Mesodermal cell (in vitro differentiated cells): ENCODE measurements at regions not wholly inside any gene's neighbourhood (a gene's known extent, or its start where the extent isn't known, plus 50 kb on each side); places are given as distances from the start of the nearest gene placed in this dataset.
"Not testable (repeated sequence)": the region's sequence is repeated elsewhere in the genome, so short reads cannot be mapped to it uniquely, and the experiment has no call there.

Experiments used
- H3K27ac ChIP-seq: 2 replicates; pipeline ENCODE4 v1.7.0; 2013; ENCODE audit warnings: mild to moderate bottlenecking, low read depth, low read length, moderate library complexity; ENCODE audit not compliant: severe bottlenecking
- H3K36me3 ChIP-seq: 2 replicates; pipeline ENCODE4 v1.7.1; 2013; ENCODE audit warnings: mild to moderate bottlenecking, low read length, moderate library complexity; ENCODE audit not compliant: control insufficient read depth, insufficient read depth
- H3K4me1 ChIP-seq: one replicate; pipeline ENCODE4 v1.7.1; 2013; ENCODE audit warnings: mild to moderate bottlenecking, low read length; ENCODE audit not compliant: insufficient read depth, control insufficient read depth, poor library complexity, severe bottlenecking
- H3K4me3 ChIP-seq: 2 replicates; pipeline ENCODE4 v1.7.0; 2013; ENCODE audit warnings: low read length, control low read depth, mild to moderate bottlenecking; ENCODE audit not compliant: insufficient read depth, poor library complexity, severe bottlenecking; ENCODE audit errors: extremely low read depth
- H3K9me3 ChIP-seq: 2 replicates; pipeline ENCODE4 v1.7.1; 2013; ENCODE audit warnings: mild to moderate bottlenecking, low read length, moderate library complexity; ENCODE audit not compliant: control insufficient read depth
- WGBS, 2 experiments: methylation state at CpG; one replicate each; pipeline ENCODE4 v1.1.5; 2013; ENCODE audit warnings: missing lambda C conversion rate in 2 of 2; ENCODE audit not compliant: insufficient coverage in 2 of 2; 5-methylcytosine and 5-hydroxymethylcytosine counted together

DNA sequence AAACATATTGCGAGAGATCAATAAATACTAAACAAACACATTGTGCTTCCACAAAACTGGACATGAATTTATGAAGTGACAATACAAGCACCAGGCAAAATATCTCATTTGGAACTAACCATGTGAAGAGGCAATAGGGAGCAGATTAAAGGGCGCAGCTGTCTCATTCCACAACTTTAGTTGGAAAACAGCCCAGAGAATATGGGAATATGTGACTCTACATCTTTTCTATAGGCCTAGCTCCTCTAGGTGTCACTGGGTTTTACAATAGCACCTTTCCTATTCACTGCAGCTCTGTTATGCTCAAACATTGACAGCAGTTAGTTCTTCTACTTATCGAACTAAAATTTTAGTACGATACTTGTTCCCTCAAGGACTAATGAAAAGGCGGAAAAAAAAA lies 866.3 kb upstream of the GBE1 start:
- Histone ChIP-seq H3K4me3 (no peak overlapping the region), H3K9me3 (no peaks in the 10 kb centered on the region), H3K36me3 (no peaks in the 10 kb centered on the region), H3K27ac (no peak overlapping the region), H3K4me1 (no peaks in the 10 kb centered on the region)
- 80% methylated on average over 1 of the region's 5 CpGs; no CpG with 5 or more reads in 1 of the 2 experiments for WGBS, 2 experiments

DNA sequence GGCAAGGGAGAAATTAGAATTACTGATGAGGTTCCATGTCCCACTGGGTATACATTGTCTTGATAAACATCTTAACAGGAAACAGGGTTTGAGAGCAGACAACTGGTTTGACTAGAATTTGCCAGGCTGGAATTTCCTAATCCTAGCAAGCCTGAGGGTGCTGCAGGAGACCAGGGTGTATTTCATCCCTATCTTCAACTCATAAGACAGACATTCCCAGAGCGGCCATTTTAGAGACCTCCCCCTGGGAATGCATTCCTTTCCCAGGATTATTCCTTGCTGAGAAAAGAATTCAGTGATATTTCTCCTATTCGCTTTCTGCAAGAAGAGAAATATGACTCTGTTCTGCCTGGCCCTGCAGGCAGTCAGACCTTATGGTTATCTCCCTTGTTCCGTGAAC lies 859.3 kb upstream of the GBE1 start:
- not testable (repeated sequence) for H3K27ac ChIP-seq, H3K9me3 ChIP-seq, H3K36me3 ChIP-seq, H3K4me3 ChIP-seq, H3K4me1 ChIP-seq
- 82 to 100% methylated on average over 2 of the region's 3 CpGs for WGBS, 2 experiments

DNA sequence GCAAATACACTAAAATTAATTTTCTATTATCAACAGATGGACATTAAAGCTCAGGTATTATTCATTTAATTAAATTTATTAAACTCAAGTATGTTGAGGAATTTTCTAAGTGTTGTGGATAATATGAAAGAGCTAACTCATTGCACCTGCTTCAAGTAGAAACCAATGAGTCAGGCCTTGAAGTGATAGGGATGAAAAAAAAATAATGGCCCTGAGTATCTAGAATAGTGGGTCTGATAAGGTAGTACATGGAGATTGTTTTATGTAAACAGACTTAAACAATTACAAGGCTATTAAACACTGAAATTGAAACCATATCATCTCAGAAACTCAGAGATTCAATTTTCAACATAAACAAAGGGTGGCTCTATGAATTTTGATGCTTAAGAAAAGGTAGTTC lies 857.1 kb upstream of the GBE1 start:
- Histone ChIP-seq H3K9me3 (no peaks in the 10 kb centered on the region), H3K27ac (no peak overlapping the region), H3K4me1 (no peaks in the 10 kb centered on the region), H3K36me3 (no peaks in the 10 kb centered on the region), H3K4me3 (no peak overlapping the region)

DNA sequence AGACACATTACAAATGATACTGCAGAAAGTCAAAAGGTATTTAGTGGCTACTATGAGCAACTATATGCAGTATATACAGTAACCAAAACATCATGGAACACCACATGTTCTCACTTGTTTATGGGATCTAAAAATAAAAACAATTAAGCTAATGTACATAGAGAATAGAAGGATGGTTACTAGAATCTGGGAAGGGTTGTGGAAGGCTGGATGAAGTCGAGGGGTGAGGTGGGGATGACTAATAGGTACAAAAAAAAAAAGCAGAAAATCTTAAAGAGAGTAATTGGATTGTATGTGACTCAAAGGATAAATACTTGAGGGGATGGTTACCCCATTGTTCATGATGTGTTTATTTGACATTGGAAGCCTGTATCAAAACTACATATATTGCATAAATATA lies 848.8 kb upstream of the GBE1 start:
- Histone ChIP-seq H3K9me3 (no peaks in the 10 kb centered on the region), H3K4me3 (no peak overlapping the region)
- 70 to 100% methylated on average over 1 of the region's 1 CpG for WGBS, 2 experiments

DNA sequence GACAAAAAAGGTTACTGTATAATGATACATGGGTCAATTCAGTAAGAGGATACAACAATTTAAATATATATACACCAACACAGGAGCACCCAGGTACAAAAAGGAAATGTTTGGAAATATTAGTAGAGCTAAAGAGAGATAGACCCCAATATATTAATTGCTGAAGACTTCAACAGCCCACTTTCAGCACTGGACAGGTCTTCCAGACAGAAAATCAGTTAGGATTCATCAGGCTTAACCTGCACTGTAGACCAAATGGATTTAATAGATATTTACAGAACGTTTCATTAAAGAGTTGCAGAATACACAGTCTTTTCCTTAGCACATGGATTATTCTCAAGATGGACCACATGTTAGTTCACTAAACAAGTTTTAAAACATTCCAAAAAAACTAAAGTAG lies 845.9 kb upstream of the GBE1 start:
- Histone ChIP-seq H3K27ac (no peak overlapping the region), H3K36me3 (no peaks in the 10 kb centered on the region), H3K4me1 (no peaks in the 10 kb centered on the region), H3K4me3 (no peak overlapping the region), H3K9me3 (no peaks in the 10 kb centered on the region)
- WGBS, 2 experiments, result 89% methylated on average over 1 of the region's 1 CpG; no CpG with 5 or more reads in 1 of the 2 experiments

More for the DNA sequence above, 848.8 kb upstream of the GBE1 start:
- Histone ChIP-seq H3K27ac (no peak overlapping the region), H3K36me3 (no peaks in the 10 kb centered on the region), H3K4me1 (no peaks in the 10 kb centered on the region)

DNA sequence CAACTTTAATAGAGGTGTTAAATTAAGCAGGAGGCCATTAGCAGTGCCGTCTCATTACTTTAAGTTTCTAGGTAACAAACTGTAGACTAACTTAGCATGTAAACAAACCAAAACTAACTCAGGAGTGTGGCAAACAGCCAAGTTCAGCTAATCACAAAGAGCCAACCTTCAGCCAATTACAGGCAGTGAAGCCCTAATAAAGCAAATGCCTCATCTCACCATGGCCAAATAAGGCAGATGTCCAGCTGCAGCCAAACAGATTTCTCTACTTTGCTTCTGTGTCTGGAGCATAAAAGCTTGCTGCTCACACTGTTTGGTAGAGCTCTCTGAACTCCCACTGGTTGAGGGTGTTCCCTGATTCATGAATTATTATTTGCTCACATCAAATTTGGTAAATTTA lies 835.4 kb upstream of the GBE1 start:
- WGBS, 2 experiments, result no CpG with 5 or more reads among the region's 1 CpG
- H3K27ac ChIP-seq, result no peak overlapping the region
- H3K9me3 ChIP-seq, result no peaks in the 10 kb centered on the region
- H3K36me3 ChIP-seq, result no peaks in the 10 kb centered on the region
- H3K4me1 ChIP-seq, result no peaks in the 10 kb centered on the region
- no peak overlapping the region for H3K4me3 ChIP-seq

DNA sequence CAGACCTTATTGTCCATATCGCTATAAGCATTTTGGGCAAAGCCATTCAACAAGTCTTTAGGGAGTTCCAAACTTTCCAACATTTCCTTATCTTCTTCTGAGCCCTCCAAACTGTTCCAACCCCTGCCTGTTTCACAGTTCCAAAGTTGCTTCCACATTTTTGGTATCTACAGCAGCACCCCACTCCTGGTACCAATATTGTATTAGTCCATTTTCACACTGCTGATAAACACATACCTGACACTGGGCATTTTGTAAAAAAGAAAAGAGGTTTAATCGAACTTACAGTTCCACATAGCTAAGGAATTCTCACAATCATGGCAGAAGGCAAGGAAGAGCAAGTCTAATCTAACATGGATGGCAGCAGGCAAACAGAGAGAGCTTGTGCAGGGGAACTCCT lies 834.1 kb upstream of the GBE1 start:
- Histone ChIP-seq H3K4me3 (no peak overlapping the region), H3K27ac (no peak overlapping the region), H3K36me3 (no peaks in the 10 kb centered on the region), H3K9me3 (no peaks in the 10 kb centered on the region), H3K4me1 (no peaks in the 10 kb centered on the region)
- WGBS, 2 experiments, result 62 to 83% methylated on average over 2 of the region's 2 CpGs

DNA sequence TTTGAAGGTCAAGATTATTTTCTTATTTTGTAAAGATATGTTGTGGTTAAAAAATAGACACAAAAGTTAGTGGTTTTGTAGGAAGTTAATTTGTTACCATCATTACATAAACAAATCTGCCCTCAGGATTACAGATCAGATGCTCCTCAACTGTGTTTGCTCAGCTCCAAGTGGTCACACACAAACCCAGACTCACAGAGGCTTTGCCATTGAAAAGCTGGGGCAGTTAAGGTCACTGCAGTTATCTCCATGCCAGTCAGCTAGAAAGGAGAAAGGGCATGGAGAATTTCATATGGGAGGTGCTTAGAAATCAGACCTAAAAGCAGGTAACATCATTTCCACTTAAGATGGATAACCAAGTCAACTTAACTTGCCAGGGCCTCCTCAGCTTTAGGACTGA lies 825.7 kb upstream of the GBE1 start:
- Histone ChIP-seq H3K9me3 (no peaks in the 10 kb centered on the region), H3K27ac (no peak overlapping the region), H3K4me3 (no peak overlapping the region), H3K36me3 (no peaks in the 10 kb centered on the region), H3K4me1 (no peaks in the 10 kb centered on the region)

DNA sequence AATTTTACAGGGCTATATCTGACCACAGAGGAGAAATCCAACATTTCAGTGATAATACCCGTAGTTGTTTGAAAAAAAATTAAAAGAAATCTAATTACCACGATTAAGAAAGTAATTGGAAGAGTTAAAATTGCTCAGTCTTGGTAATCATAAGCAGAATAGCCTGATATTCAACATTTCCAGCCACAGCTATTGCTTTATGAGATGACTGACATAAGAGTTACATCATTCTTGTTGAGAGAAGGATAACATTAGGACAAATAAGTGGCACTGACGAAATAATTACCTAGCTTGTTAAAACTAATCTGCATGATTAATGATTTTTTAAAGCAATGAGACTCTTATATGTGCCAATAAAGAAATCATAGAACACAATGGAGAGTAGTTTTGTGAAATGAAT lies 825.0 kb upstream of the GBE1 start:
- H3K36me3 ChIP-seq, result no peaks in the 10 kb centered on the region
- H3K4me3 ChIP-seq, result no peak overlapping the region
- no CpG with 5 or more reads among the region's 3 CpGs for WGBS, 2 experiments
- no peaks in the 10 kb centered on the region for H3K4me1 ChIP-seq
- H3K27ac ChIP-seq, result no peak overlapping the region
- H3K9me3 ChIP-seq, result no peaks in the 10 kb centered on the region

DNA sequence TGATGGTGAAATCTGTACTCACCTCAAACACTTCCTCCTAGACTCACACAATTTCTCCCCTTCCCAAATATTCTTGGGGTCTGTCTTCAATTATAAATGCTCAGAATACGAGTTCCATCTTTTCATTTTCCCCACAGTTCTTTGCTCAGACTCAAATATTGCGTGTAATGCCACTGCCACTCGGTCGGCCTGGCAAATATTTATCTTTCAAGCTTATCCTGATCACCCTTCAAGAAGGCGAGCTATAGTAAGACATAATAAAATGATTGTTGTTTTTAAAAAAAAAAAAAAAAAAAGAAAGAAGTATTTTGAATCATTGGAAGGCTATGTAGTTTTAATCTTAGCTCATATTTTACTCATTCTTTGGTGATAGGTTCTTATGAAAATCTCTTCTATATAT lies 824.6 kb upstream of the GBE1 start:
- not testable (repeated sequence) for H3K27ac ChIP-seq, H3K4me1 ChIP-seq, H3K9me3 ChIP-seq, H3K4me3 ChIP-seq, H3K36me3 ChIP-seq
- no CpG with 5 or more reads among the region's 5 CpGs for WGBS, 2 experiments

DNA sequence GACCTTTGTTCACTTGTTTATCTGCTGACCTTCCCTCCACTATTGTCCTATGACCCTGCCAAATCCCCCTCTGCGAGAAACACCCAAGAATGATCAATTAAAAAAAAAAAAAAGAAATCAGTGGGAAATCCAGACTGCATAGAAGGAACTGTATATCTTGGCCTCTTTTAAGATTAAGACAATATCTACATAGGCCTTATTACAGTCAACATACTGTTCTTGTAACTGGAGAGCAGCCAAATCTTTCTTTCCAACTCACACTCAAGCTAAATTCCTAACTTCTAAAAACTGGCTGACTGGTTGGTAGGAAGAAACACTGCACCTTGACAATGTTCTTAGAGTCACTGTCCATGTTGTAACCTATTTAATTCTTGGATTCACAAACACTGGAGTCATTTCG lies 824.1 kb upstream of the GBE1 start:
- H3K9me3 ChIP-seq, H3K36me3 ChIP-seq, H3K4me3 ChIP-seq, H3K27ac ChIP-seq, H3K4me1 ChIP-seq: not testable (repeated sequence)
- 80% methylated on average over 1 of the region's 2 CpGs; no CpG with 5 or more reads in 1 of the 2 experiments for WGBS, 2 experiments

DNA sequence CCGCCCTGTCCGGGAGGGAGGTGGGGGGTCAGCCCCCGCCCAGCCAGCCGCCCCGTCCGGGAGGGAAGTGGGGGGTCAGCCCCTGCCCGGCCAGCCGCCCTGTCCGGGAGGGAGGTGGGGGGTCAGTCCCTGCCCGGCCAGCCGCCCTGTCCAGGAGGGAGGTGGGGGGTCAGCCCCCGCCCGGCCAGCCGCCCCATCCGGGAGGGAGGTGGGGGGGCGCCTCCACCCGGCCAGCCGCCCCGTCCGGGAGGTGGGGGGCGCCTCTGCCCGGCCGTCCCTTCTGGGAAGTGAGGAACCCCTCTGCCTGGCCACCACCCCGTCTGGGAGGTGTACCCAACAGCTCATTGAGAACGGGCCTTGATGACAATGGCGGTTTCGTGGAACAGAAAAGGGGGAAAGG lies 823.4 kb upstream of the GBE1 start:
- not testable (repeated sequence) for H3K36me3 ChIP-seq, H3K4me1 ChIP-seq, H3K4me3 ChIP-seq, H3K9me3 ChIP-seq, H3K27ac ChIP-seq
- 72 to 100% methylated on average over 1 to 5 of the region's 27 CpGs for WGBS, 2 experiments
